Activated T-helper 2 cell treated with anti-CD3 and anti-CD28 coated beads, Interferon-gamma antibody, Interleukin-2, Interleukin-4, amounts not matched to agents 10 μg/mL and 5 μg/mL and 100 μg/mL, durations not matched to agents 14 hours and 24 hours and 36 hours (primary cell): ENCODE measurements at regions not wholly inside any gene's neighbourhood (a gene's known extent, or its start where the extent isn't known, plus 50 kb on each side); places are given as distances from the start of the nearest gene placed in this dataset.

Experiments used
- DNase-seq: peaks from one replicate; pipeline ENCODE4 v3.0.0; 2021; ENCODE audit warnings: low spot score
- H3K27ac Mint-ChIP-seq: one replicate; pipeline ENCODE4 v1.8.0; 2021; ENCODE audit warnings: mixed read lengths
- H3K27me3 Mint-ChIP-seq: one replicate; pipeline ENCODE4 v1.8.0; 2021; ENCODE audit warnings: low read depth, mixed read lengths
- H3K36me3 Mint-ChIP-seq: one replicate; pipeline ENCODE4 v1.8.0; 2021; ENCODE audit warnings: low read depth, mixed read lengths
- H3K4me1 Mint-ChIP-seq: one replicate; pipeline ENCODE4 v1.8.0; 2021; ENCODE audit warnings: low read depth, mixed read lengths
- H3K4me3 Mint-ChIP-seq: one replicate; pipeline ENCODE4 v1.8.0; 2021; ENCODE audit warnings: low read depth, mild to moderate bottlenecking, moderate library complexity, mixed read lengths
- H3K9me3 Mint-ChIP-seq: one replicate; pipeline ENCODE4 v1.8.0; 2021; ENCODE audit warnings: mixed read lengths
- intact Hi-C: fragments of 100-400 bp; cut with micrococcal nuclease; formaldehyde crosslinking; loops from one replicate; pipeline ENCODE4 v1.15.1; 2023

GRCh38 chr17:79214940-79215604 lies 140.4 kb downstream of the ENGASE start:
- H3K36me3 Mint-ChIP-seq = no peaks in the 10 kb centered on the region
- no peak overlapping the region for H3K4me3 Mint-ChIP-seq
- H3K27me3 Mint-ChIP-seq = peaks cover 8% of the 10 kb centered on the region
- intact Hi-C loops = no loop called here
- H3K9me3 Mint-ChIP-seq = no peaks in the 10 kb centered on the region
- no peaks in the 10 kb centered on the region for H3K4me1 Mint-ChIP-seq
- H3K27ac Mint-ChIP-seq = no peak overlapping the region
- no peak for DNase-seq

DNA sequence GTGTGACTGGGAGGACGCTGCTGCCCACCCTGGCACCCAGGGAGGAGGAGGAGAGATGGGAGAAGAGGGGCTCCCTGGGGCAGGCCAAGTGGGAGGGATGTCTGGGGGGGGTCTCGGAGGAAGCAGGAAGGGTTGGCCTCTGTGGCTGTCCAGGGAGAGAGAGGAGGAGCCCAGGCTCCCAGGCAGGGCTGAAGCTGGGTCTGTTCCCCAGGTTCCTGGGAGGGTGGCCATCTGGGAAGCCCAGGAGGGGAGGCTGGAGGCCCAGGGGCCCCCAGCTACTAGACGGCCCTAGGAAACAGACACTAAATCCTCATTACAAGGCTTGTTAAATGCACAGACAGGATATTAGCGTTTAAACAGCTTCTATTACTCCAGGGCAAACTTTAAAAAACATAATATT lies 139.8 kb downstream of the ENGASE start:
- Mint-ChIP-seq H3K36me3 (no peaks in the 10 kb centered on the region), H3K27ac (no peak overlapping the region), H3K27me3 (peaks cover 8% of the 10 kb centered on the region), H3K4me3 (no peak overlapping the region), H3K9me3 (no peaks in the 10 kb centered on the region), H3K4me1 (no peaks in the 10 kb centered on the region)
- intact Hi-C loops = no loop called here
- no peak for DNase-seq

DNA sequence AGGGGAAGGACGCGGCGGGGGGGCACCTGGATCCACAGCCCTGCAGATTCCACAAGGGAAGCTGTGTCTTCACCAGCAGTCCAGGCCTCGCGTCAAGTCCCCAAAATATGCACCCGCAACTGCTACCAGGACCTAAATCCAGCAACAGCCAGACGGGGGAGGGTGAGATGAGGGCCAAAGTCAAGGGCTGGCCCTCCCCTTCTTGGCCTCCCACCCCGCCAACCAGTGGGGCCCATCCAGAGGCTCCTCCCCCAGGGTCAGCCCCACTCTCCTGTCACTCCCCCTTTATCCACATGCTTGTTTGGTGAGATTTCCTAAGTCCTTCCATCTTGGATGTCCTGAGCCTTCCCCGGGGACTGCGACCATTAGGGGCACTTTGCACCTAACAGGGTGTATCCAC lies 138.7 kb downstream of the ENGASE start:
- Mint-ChIP-seq H3K27ac (no peak overlapping the region), H3K9me3 (no peaks in the 10 kb centered on the region), H3K4me1 (no peaks in the 10 kb centered on the region), H3K36me3 (no peaks in the 10 kb centered on the region), H3K4me3 (no peak overlapping the region), H3K27me3 (peaks cover 3% of the 10 kb centered on the region)
- DNase-seq = no peak
- intact Hi-C loops = no loop called here

DNA sequence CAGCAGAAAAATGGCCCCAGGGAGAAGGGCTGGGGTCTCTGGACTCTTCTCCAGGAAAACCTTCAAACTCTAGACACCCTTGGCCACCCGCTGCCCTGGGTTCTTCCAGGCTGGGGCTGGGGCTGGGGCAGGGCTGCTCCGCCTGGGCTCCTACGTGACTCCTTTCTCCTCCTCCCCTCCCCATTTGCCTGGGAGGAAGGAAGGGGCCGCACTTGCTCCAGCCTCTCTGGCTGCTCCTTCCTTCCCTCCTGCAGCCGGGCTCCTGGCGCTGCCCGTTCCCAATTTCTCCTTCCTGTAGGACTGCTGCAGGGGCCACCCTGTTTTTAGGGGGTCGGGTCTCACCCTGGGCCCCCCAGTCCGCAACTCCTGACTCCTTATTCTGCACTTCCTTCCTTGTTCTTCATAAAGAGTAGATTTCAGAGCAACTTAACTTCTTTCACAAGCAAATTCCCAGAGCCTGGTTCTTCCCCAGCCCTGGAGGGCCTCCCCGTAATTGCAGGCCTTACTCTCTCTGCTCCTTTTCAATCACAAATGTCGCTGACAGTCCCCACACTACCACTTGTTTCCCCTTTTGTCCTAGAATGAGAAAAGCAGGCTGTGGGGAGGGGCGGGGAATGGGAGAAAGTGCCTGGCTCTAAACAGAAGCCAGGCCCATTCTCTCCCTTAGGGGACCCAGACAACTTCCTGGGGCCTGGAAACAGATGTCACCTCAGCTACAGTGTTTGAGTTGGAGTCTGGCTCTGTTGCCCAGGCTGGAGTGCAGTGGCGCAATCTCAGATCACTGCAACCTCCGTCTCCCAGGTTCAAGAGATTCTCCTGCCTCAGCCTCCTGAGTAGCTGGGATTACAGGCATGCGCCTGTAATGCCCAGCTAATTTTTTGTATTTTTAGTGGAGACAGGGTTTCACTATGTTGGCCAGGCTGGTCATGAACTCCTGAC lies 137.8 kb downstream of the ENGASE start:
- no peak for DNase-seq
- Mint-ChIP-seq H3K27me3 (peaks cover 3% of the 10 kb centered on the region), H3K4me1 (no peaks in the 10 kb centered on the region), H3K27ac (no peak overlapping the region), H3K4me3 (no peak overlapping the region), H3K9me3 (no peaks in the 10 kb centered on the region), H3K36me3 (no peaks in the 10 kb centered on the region)
- intact Hi-C loops = no loop called here

DNA sequence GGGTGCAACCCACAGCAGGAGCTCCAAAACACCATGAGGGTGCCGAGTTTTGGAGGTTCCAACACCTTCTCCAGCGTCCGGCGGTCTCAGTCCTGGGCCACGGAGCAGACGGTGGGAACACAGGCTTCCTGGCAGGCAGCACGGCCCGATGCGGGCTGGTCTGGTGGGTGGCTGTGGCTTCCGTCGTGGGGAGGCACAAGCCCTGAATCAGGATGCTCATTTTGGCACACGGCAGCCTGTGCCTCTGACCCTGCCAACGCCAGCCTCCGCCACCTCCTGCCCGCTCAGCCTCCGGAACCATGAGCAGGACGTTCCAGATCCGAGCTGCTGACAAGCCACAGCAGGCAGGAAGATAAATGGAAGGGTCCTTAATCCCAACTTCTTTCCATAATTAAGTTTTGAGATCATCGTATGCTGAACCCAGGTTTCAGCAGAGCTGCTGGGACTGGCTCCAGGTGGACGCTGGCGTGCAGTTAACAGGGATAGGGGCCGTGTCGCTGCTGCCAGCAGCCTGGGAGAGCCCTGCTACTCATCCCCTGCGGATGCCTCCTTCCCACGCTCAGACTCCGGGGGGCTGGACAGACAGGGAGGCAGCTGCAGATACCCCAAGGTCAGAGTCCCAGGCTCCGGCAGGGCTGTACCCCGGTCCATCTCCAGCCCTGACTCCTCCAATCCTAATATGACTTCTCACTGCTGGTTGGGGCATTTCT lies 136.6 kb downstream of the ENGASE start:
- no peak overlapping the region for H3K4me3 Mint-ChIP-seq
- no peak for DNase-seq
- H3K27ac Mint-ChIP-seq = no peak overlapping the region
- peaks cover 3% of the 10 kb centered on the region for H3K27me3 Mint-ChIP-seq
- H3K9me3 Mint-ChIP-seq = no peaks in the 10 kb centered on the region
- H3K4me1 Mint-ChIP-seq = no peaks in the 10 kb centered on the region
- no peaks in the 10 kb centered on the region for H3K36me3 Mint-ChIP-seq
- intact Hi-C loops = no loop called here

DNA sequence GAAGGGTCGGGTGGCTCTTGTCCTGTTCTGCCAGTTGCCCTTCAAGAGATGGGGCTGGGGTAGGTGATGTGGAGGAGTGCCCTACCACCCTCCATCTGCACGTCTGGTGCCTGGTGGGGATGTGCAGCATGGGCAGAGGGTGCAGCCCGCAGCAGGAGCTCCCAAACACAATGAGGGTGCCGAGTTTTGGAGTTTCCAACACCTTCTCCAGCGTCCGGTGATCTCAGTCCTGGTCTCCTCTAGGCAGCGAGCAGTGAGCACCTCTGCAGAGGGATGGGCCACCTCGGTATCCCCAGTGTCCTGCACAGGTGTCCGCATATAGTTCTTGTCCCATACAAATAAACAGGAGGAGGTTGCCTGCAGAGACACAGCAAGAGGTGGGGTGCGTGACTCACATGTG lies 136.0 kb downstream of the ENGASE start:
- no peak overlapping the region for H3K27ac Mint-ChIP-seq
- no peaks in the 10 kb centered on the region for H3K9me3 Mint-ChIP-seq
- H3K4me1 Mint-ChIP-seq = no peaks in the 10 kb centered on the region
- peaks cover 3% of the 10 kb centered on the region for H3K27me3 Mint-ChIP-seq
- H3K4me3 Mint-ChIP-seq = no peak overlapping the region
- intact Hi-C loops = no loop called here
- no peak for DNase-seq
- no peaks in the 10 kb centered on the region for H3K36me3 Mint-ChIP-seq

- Mint-ChIP-seq H3K9me3 (no peaks in the 10 kb centered on the region), H3K4me3 (no peak overlapping the region), H3K36me3 (no peaks in the 10 kb centered on the region), H3K27me3 (peaks cover 3% of the 10 kb centered on the region), H3K27ac (no peak overlapping the region), H3K4me1 (no peaks in the 10 kb centered on the region)
- intact Hi-C loops = no loop called here
- DNase-seq = no peak
Measured at GRCh38 chr17:79207960-79208359, 133.3 kb downstream of the ENGASE start.

DNA sequence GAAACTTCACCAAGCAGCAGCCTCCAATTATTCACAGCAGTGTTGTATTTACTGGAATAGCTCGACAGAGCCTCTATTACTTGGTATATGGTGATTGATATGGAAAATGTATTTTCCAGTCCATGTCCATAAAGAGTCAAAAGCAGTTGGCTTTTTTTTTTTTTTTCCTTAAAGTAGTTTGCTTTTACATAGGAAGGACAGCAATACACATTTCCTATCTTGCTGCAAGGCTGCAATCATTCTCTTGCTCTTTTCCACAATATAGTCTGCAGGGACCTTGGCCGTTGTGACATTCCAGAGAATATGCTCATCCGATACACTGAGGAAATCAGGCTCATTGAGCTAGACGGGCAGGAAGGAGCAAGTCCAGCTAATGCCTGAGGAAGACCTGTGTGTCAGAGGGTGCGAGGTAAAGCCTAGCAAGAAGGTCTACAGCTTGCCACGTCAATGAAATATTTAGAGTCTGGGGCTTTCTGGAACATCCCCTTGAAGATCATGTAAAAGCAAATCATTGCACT lies 131.1 kb downstream of the ENGASE start:
- no peak overlapping the region for H3K27ac Mint-ChIP-seq
- no peak overlapping the region for H3K4me3 Mint-ChIP-seq
- no peaks in the 10 kb centered on the region for H3K9me3 Mint-ChIP-seq

DNA sequence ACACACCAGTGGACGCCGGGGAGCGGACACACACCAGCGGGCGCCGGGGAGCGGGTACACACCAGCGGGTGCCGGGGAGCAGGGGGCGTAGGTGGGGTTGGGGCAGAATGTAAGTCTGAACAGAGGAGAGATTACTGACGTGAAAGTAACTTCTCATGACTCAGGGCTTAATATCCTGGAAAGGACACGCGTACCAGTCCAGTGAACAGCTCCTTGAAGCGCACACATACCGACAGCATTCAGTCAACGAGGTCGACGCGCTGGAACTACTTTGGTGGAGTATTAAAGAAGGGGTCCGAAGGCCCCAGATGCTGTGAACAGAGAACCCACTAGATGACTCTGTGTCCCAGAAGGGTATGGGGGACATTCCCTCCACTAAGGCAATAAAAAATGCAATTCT lies 129.6 kb downstream of the ENGASE start:
- no peak overlapping the region for H3K27ac Mint-ChIP-seq
- H3K36me3 Mint-ChIP-seq = no peaks in the 10 kb centered on the region
- H3K27me3 Mint-ChIP-seq = no peaks in the 10 kb centered on the region
- H3K4me1 Mint-ChIP-seq = no peaks in the 10 kb centered on the region
- no peak overlapping the region for H3K4me3 Mint-ChIP-seq
- H3K9me3 Mint-ChIP-seq = no peaks in the 10 kb centered on the region
- DNase-seq = no peak
- intact Hi-C loops = no loop called here

More for the DNA sequence above, 131.1 kb downstream of the ENGASE start:
- no peaks in the 10 kb centered on the region for H3K27me3 Mint-ChIP-seq
- H3K36me3 Mint-ChIP-seq = no peaks in the 10 kb centered on the region
- intact Hi-C loops = no loop called here
- H3K4me1 Mint-ChIP-seq = no peaks in the 10 kb centered on the region
- no peak for DNase-seq

DNA sequence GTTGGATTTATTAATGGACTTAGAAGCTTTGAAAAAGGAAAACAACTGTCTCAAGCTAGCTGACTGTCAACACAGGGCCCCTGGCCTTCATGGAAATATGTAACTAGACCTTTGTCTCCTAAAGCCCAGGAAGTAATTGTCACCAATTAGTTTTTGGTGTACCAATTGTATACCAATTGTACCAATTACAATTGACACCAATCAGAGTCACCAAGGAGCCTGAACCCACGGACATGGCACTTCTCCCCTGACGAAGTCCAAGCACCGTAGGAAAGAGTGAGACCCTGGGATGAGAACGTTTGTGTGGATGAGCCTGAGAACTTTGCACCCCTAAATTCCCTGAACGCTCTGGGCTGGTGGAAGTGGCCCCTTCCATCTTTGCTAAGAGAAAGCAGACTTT lies 129.0 kb downstream of the ENGASE start:
- no peaks in the 10 kb centered on the region for H3K36me3 Mint-ChIP-seq
- intact Hi-C loops = no loop called here
- no peaks in the 10 kb centered on the region for H3K9me3 Mint-ChIP-seq
- no peak for DNase-seq
- H3K4me3 Mint-ChIP-seq = no peak overlapping the region
- H3K4me1 Mint-ChIP-seq = no peaks in the 10 kb centered on the region
- no peaks in the 10 kb centered on the region for H3K27me3 Mint-ChIP-seq
- H3K27ac Mint-ChIP-seq = no peak overlapping the region

DNA sequence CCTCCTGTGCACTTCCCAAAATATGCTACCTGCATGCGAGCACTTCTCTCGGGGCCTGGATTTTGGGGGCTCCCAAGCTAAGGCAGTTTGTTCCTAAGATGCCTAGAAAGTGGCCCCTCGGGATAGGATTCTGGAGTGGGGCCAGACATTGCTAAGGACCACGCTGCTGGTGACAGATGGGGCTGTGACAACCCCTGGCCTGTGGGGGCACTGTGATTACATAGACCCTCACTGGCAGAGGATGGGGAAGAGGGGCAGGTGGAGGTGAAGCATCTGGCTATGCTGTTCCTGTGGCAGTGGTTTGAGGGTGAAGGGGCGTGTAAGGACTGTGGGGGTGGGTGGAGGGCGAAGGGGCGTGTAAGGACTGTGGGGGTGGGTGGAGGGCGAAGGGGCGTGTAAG lies 128.4 kb downstream of the ENGASE start:
- no peak for DNase-seq
- Mint-ChIP-seq H3K36me3 (no peaks in the 10 kb centered on the region), H3K4me3 (no peak overlapping the region), H3K4me1 (no peaks in the 10 kb centered on the region), H3K27me3 (no peaks in the 10 kb centered on the region), H3K9me3 (no peaks in the 10 kb centered on the region), H3K27ac (no peak overlapping the region)
- intact Hi-C loops = no loop called here

- no peak for DNase-seq
- no peaks in the 10 kb centered on the region for H3K4me1 Mint-ChIP-seq
- H3K27ac Mint-ChIP-seq = no peak overlapping the region
- no peaks in the 10 kb centered on the region for H3K36me3 Mint-ChIP-seq
- no peak overlapping the region for H3K4me3 Mint-ChIP-seq
- intact Hi-C loops = no loop called here
- H3K9me3 Mint-ChIP-seq = no peaks in the 10 kb centered on the region
- no peaks in the 10 kb centered on the region for H3K27me3 Mint-ChIP-seq
Measured at GRCh38 chr17:79202480-79202879, 127.9 kb downstream of the ENGASE start.
